Loucy (cell line): ENCODE measurements at regions not wholly inside any gene's neighbourhood (a gene's known extent, or its start where the extent isn't known, plus 50 kb on each side); places are given as distances from the start of the nearest gene placed in this dataset.

Experiments
- H2AFZ ChIP-seq: fragments of 200-600 bp; sonication (generic); 2 replicates; pipeline ENCODE4 v1.6.0; 2016; ENCODE audit warnings: antibody characterized with exemption, mild to moderate bottlenecking, low read length, moderate library complexity
- H3F3A ChIP-seq: fragments of 200-600 bp; 2 replicates; pipeline ENCODE4 v1.6.0; 2016; ENCODE audit warnings: antibody characterized with exemption, low read depth, mild to moderate bottlenecking
- H3K27me3 ChIP-seq: fragments of 200-600 bp; sonication (generic); 2 replicates; pipeline ENCODE4 v1.6.1; 2014; ENCODE audit warnings: low read length, mild to moderate bottlenecking; ENCODE audit not compliant: insufficient read depth, poor library complexity, severe bottlenecking
- H3K36me3 ChIP-seq: fragments of 200-600 bp; sonication (generic); 2 replicates; pipeline ENCODE4 v1.6.1; 2016; ENCODE audit warnings: low read length; ENCODE audit not compliant: insufficient read depth
- H3K4me1 ChIP-seq: fragments of 200-600 bp; sonication (generic); 2 replicates; pipeline ENCODE4 v1.5.1; 2014; ENCODE audit warnings: low read length, mild to moderate bottlenecking; ENCODE audit not compliant: insufficient read depth, poor library complexity, severe bottlenecking
- H3K4me2 ChIP-seq: fragments of 200-600 bp; sonication (generic); 2 replicates; pipeline ENCODE4 v1.6.0; 2014; ENCODE audit warnings: antibody characterized with exemption, low read length, low read depth, mild to moderate bottlenecking; ENCODE audit not compliant: poor library complexity, severe bottlenecking
- H3K4me3 ChIP-seq: fragments of 200-600 bp; sonication (generic); 2 replicates; pipeline ENCODE4 v1.5.1; 2014; ENCODE audit warnings: low read length, mild to moderate bottlenecking, mixed read lengths; ENCODE audit not compliant: poor library complexity, severe bottlenecking
- H3K79me2 ChIP-seq: fragments of 200-600 bp; sonication (generic); 2 replicates; pipeline ENCODE4 v1.6.1; 2014; ENCODE audit warnings: low read length; ENCODE audit not compliant: insufficient read depth
- H3K9ac ChIP-seq: fragments of 200-600 bp; sonication (generic); 2 replicates; pipeline ENCODE4 v1.6.0; 2014; ENCODE audit warnings: mild to moderate bottlenecking, low read depth, low read length, moderate library complexity; ENCODE audit not compliant: poor library complexity, severe bottlenecking
- H3K9me2 ChIP-seq: fragments of 200-600 bp; sonication (generic); replicated peaks from 2 replicates; pipeline ENCODE4 v1.6.1; 2016; ENCODE audit warnings: low read depth, low read length, mixed read lengths
- H3K9me3 ChIP-seq: fragments of 200-600 bp; sonication (generic); 2 replicates; pipeline ENCODE4 v1.6.1; 2014; ENCODE audit warnings: mild to moderate bottlenecking, antibody characterized with exemption, low read length, low read depth; ENCODE audit not compliant: insufficient read depth
- H4K20me1 ChIP-seq: fragments of 200-600 bp; sonication (generic); 2 replicates; pipeline ENCODE4 v1.6.0; 2014; ENCODE audit warnings: antibody characterized with exemption, low read length, mild to moderate bottlenecking; ENCODE audit not compliant: insufficient read depth, poor library complexity, severe bottlenecking
- CTCF ChIP-seq: fragments of 200-600 bp; sonication (generic); conservative IDR thresholded peaks from 2 replicates; pipeline ENCODE4 v1.5.1; 2014; ENCODE audit warnings: mild to moderate bottlenecking, antibody characterized with exemption, low read length
- EZH2phosphoT487 ChIP-seq: fragments of 200-600 bp; IDR thresholded peaks from 2 replicates; pipeline ENCODE4 v1.6.1; 2018; ENCODE audit warnings: antibody characterized with exemption, mild to moderate bottlenecking, moderate library complexity, borderline replicate concordance

GRCh38 chr2:128644718-128645256 lies 326.1 kb upstream of the HS6ST1 start:
- Histone ChIP-seq H3K4me3 (no peak overlapping the region), H3K36me3 (no peaks in the 10 kb centered on the region), H3K9me3 (no peaks in the 10 kb centered on the region), H3F3A (no peaks in the 10 kb centered on the region), H3K27me3 (no peaks in the 10 kb centered on the region), H3K9me2 (no peaks in the 10 kb centered on the region), H3K9ac (no peak overlapping the region), H2AFZ (no peak overlapping the region), H4K20me1 (no peaks in the 10 kb centered on the region), H3K4me1 (peaks cover 40% of the 10 kb centered on the region), H3K79me2 (no peaks in the 10 kb centered on the region), H3K4me2 (peak overlapping the region; percentile 8)
- TF ChIP-seq EZH2phosphoT487, result no peak
- TF ChIP-seq CTCF, result 0 out of 2 replicates have a peak, but pooled peaks have one; percentile 17

GRCh38 chr2:128645631-128646030 lies 327.0 kb upstream of the HS6ST1 start:
- H2AFZ ChIP-seq, result no peak overlapping the region
- no peaks in the 10 kb centered on the region for H3K79me2 ChIP-seq
- no peaks in the 10 kb centered on the region for H3F3A ChIP-seq
- no peaks in the 10 kb centered on the region for H3K36me3 ChIP-seq
- H4K20me1 ChIP-seq, result no peaks in the 10 kb centered on the region
- no peaks in the 10 kb centered on the region for H3K9me2 ChIP-seq
- no peaks in the 10 kb centered on the region for H3K9me3 ChIP-seq
- H3K4me1 ChIP-seq, result peaks cover 32% of the 10 kb centered on the region
- H3K27me3 ChIP-seq, result no peaks in the 10 kb centered on the region
- no peak overlapping the region for H3K4me3 ChIP-seq
- no peak for TF ChIP-seq CTCF
- no peak for TF ChIP-seq EZH2phosphoT487
- H3K4me2 ChIP-seq, result no peak overlapping the region
- no peak overlapping the region for H3K9ac ChIP-seq

- no peaks in the 10 kb centered on the region for H3K79me2 ChIP-seq
- no peak overlapping the region for H3K9ac ChIP-seq
- H3K36me3 ChIP-seq, result no peaks in the 10 kb centered on the region
- no peak overlapping the region for H3K4me2 ChIP-seq
- TF ChIP-seq EZH2phosphoT487, result no peak
- H3K27me3 ChIP-seq, result no peaks in the 10 kb centered on the region
- no peaks in the 10 kb centered on the region for H3K9me2 ChIP-seq
- H2AFZ ChIP-seq, result no peak overlapping the region
- H4K20me1 ChIP-seq, result no peaks in the 10 kb centered on the region
- H3K4me3 ChIP-seq, result no peak overlapping the region
- no peaks in the 10 kb centered on the region for H3F3A ChIP-seq
- H3K9me3 ChIP-seq, result no peaks in the 10 kb centered on the region
- peaks cover 30% of the 10 kb centered on the region for H3K4me1 ChIP-seq
Observed at GRCh38 chr2:128646091-128646490, 327.4 kb upstream of the HS6ST1 start.

- H3K4me3 ChIP-seq, result no peak overlapping the region
Observed at GRCh38 chr2:128646691-128647090, 328.0 kb upstream of the HS6ST1 start.

More at GRCh38 chr2:128646691-128647090, 328.0 kb upstream of the HS6ST1 start:
- Histone ChIP-seq H3K9ac (no peak overlapping the region), H3K79me2 (no peaks in the 10 kb centered on the region), H3K9me2 (no peaks in the 10 kb centered on the region), H3K36me3 (no peaks in the 10 kb centered on the region), H3K4me2 (no peak overlapping the region), H3K4me1 (peaks cover 24% of the 10 kb centered on the region), H3F3A (no peaks in the 10 kb centered on the region), H2AFZ (no peak overlapping the region), H3K27me3 (no peaks in the 10 kb centered on the region), H3K9me3 (no peaks in the 10 kb centered on the region), H4K20me1 (no peaks in the 10 kb centered on the region)
- TF ChIP-seq EZH2phosphoT487, result no peak
- TF ChIP-seq CTCF, result no peak
